Cardiac muscle cell (in vitro differentiated cells and primary cell): ENCODE measurements at regions not wholly inside any gene's neighbourhood (a gene's known extent, or its start where the extent isn't known, plus 50 kb on each side); places are given as distances from the start of the nearest gene placed in this dataset.
"Not testable (repeated sequence)": the region's sequence is repeated elsewhere in the genome, so short reads cannot be mapped to it uniquely, and the experiment has no call there.

ENCODE experiments used
- DNase-seq, 2 donors: peaks; one replicate each; pipeline versions ENCODE4 v3.0.0 to v3.0.0-alpha.2; 2010 to 2017; ENCODE audit warnings: low read depth in 1 of 2, low spot score in 1 of 2
- H3K27ac ChIP-seq: fragments of 200-600 bp; sonication (generic); 2 replicates; pipeline ENCODE4 v1.5.1; 2016
- H3K27me3 ChIP-seq: fragments of 200-600 bp; sonication (generic); 2 replicates; pipeline ENCODE4 v1.6.0; 2016; ENCODE audit warnings: control low read depth
- H3K36me3 ChIP-seq: fragments of 200-600 bp; sonication (generic); 2 replicates; pipeline ENCODE4 v1.5.1; 2016; ENCODE audit warnings: control low read depth
- H3K4me1 ChIP-seq: fragments of 200-600 bp; sonication (generic); 2 replicates; pipeline ENCODE4 v1.8.1; 2017; ENCODE audit warnings: low read depth, mild to moderate bottlenecking, mixed run types
- H3K4me3 ChIP-seq: fragments of 200-600 bp; sonication (generic); 2 replicates; pipeline ENCODE4 v1.5.1; 2016; ENCODE audit warnings: mild to moderate bottlenecking
- H3K9me3 ChIP-seq: fragments of 200-600 bp; sonication (generic); 2 replicates; pipeline ENCODE4 v1.5.1; 2017; ENCODE audit warnings: low read depth, mild to moderate bottlenecking, control low read depth
- TF ChIP-seq, protein P1 (sequence below): IDR thresholded peaks from 2 replicates; pipeline ENCODE4 v1.5.1; 2012; ENCODE audit warnings: low read depth, mild to moderate bottlenecking, low read length

DNA sequence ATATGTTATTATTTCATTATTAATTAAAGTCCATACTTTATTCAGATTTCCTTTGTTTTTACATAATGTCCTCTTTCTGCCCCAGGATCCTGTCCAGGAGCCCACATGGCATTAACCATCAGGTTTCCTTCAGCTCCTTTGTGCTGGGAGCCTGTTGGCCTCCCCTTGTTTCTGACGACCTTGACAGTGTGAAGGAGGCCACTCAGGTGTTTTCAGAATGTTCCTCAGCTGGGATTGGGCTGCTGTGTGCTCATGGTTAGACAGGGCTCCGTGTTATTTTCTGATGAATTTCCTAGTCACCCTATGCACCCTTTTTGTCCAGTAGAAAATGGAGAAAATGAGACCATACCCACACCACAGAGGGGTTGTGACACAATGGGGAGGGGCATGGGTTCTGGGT lies 281.0 kb upstream of the FOXF1 start:
- Histone ChIP-seq H3K27me3 (no peaks in the 10 kb centered on the region), H3K27ac (no peak overlapping the region), H3K36me3 (no peaks in the 10 kb centered on the region), H3K9me3 (no peaks in the 10 kb centered on the region), H3K4me3 (no peak overlapping the region), H3K4me1 (peaks cover 6% of the 10 kb centered on the region)
- no peak for DNase-seq
- TF ChIP-seq, protein P1, sequence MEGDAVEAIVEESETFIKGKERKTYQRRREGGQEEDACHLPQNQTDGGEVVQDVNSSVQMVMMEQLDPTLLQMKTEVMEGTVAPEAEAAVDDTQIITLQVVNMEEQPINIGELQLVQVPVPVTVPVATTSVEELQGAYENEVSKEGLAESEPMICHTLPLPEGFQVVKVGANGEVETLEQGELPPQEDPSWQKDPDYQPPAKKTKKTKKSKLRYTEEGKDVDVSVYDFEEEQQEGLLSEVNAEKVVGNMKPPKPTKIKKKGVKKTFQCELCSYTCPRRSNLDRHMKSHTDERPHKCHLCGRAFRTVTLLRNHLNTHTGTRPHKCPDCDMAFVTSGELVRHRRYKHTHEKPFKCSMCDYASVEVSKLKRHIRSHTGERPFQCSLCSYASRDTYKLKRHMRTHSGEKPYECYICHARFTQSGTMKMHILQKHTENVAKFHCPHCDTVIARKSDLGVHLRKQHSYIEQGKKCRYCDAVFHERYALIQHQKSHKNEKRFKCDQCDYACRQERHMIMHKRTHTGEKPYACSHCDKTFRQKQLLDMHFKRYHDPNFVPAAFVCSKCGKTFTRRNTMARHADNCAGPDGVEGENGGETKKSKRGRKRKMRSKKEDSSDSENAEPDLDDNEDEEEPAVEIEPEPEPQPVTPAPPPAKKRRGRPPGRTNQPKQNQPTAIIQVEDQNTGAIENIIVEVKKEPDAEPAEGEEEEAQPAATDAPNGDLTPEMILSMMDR = no peak

DNA sequence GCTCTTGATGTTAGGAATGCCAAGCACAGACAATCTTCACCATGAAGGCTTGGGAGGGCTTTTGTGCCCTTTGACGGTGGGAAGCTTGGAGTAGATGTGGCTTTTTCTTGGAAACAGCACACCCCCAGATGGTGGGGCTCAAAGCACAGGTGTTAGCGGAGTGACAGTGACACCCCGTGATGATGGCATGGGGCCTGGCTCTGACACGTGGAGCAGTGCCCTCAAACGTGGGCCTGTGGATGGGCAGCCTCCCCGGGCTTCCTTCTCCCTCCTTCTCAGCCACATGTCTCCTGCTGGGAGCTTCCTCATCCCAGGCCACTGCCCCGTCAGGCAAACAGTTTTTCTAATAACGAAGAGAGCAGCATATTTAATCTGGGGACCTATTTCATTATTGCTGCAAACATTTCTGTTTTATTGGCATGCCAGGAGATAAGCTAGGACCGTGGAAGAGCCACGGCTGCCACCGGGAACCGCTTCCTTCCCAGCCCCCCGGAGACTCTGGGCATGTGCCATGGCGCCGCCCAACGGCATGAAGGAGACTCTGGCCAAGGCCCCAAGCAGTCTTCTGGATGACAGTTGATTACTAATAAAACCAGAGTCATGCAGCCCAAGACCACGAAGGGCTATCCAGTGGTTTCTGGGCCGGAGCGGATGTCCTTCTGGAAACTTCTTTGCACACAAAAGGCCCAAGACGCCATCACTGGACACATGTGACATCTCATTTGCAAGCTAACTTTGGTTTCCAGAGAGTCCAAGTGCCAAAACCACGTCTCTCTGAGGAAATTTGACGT lies 280.3 kb upstream of the FOXF1 start:
- no peaks in the 10 kb centered on the region for H3K36me3 ChIP-seq
- H3K27me3 ChIP-seq = no peaks in the 10 kb centered on the region
- H3K27ac ChIP-seq = no peak overlapping the region
- H3K4me3 ChIP-seq = no peak overlapping the region
- TF ChIP-seq, protein P1 = no peak
- DNase-seq = no peak
- peaks cover 6% of the 10 kb centered on the region for H3K4me1 ChIP-seq
- H3K9me3 ChIP-seq = no peaks in the 10 kb centered on the region

DNA sequence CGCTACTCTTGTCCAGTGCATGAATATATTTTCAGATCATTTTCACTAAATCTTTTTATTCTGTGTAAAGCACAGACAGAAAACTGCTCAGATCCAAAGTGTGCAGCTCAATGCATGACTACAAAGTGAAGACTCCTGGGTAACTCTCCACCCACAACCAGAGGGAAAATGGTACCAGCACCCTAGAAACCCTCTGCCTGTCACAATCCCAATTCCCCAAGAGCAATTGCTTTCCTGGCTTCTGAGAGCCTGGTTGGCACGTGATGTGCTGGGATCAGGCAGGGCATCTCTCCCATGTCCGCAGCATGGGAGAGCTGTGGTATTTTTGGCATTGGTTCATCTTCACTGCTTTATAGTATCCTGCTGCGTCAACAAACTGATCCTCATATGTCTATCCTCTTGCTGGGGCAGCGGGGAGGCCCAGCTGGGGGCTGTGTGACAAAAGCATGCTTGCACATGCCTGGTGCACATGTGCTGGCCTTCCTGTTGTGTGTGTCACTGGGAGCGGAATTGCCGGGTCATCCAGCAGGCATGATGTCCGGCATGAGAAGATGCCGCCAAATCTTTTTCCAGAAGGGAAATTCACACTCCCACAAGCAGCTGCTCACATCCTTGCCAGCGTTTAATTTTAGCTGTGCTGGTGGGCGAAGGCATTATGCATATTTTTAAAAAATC lies 278.9 kb upstream of the FOXF1 start:
- Histone ChIP-seq H3K4me3 (no peak overlapping the region), H3K4me1 (peaks cover 6% of the 10 kb centered on the region), H3K36me3 (no peaks in the 10 kb centered on the region), H3K27me3 (no peaks in the 10 kb centered on the region), H3K27ac (no peak overlapping the region), H3K9me3 (no peaks in the 10 kb centered on the region)
- DNase-seq = no peak
- TF ChIP-seq, protein P1 = no peak

DNA sequence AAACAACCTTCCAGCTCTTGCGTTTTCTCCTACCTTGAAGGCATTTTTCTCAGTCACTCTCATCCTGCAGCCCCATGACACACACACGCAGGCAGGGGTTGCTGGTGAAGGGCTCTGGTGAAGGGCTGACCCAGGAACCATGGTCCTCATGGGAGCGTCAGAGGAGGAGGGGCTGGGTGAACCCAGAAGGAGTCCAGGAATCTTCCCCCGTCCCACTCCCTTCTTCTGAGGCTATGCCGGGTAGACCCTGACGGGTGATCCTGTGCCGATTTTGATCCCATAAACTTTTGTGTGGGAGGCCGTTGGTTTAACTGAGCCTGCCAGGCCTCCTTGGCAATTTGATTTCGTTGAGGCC lies 278.4 kb upstream of the FOXF1 start:
- H3K36me3 ChIP-seq = no peaks in the 10 kb centered on the region
- DNase-seq = no peak
- no peaks in the 10 kb centered on the region for H3K27me3 ChIP-seq
- H3K9me3 ChIP-seq = no peaks in the 10 kb centered on the region
- TF ChIP-seq, protein P1 = no peak
- H3K4me3 ChIP-seq = no peak overlapping the region
- no peak overlapping the region for H3K27ac ChIP-seq
- peaks cover 6% of the 10 kb centered on the region for H3K4me1 ChIP-seq

DNA sequence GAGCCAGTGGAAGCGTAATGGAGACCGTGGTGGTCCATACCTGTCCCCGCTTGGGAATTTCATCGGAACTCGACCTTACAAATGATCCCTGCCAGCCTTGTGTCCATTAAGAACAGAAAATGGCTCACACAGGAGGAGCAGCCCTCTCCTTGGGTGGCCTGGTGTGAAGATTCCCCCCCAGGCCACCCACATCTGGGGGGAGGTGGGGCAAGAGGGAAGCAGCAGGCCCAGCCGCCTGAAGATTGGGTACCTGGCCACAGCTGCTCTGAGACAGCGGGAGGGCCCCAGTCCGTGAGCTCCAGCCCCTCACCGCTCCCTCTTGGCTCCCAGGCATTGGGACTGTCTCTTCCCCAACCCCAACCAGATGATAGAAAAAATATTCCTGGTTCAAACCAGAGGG lies 277.8 kb upstream of the FOXF1 start:
- H3K36me3 ChIP-seq = no peaks in the 10 kb centered on the region

DNA sequence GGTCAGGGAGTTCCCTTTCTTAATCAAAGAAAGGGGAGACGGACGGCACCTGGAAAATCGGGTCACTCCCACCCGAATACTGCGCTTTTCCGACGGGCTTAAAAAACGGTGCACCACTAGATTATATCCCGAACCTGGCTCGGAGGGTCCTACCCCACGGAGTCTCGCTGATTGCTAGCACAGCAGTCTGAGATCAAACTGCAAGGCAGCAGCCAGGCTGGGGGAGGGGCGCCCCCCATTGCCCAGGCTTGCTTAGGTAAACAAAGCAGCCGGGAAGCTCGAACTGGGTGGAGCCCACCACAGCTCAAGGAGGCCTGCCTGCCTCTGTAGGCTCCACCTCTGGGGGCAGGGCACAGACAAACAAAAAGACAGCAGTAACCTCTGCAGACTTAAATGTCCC lies 276.8 kb upstream of the FOXF1 start:
- H3K4me3 ChIP-seq, H3K36me3 ChIP-seq, H3K9me3 ChIP-seq, H3K4me1 ChIP-seq, DNase-seq, H3K27ac ChIP-seq, H3K27me3 ChIP-seq: not testable (repeated sequence)

More for the DNA sequence above, 277.8 kb upstream of the FOXF1 start:
- Histone ChIP-seq H3K4me1 (peaks cover 6% of the 10 kb centered on the region), H3K9me3 (no peaks in the 10 kb centered on the region), H3K27me3 (no peaks in the 10 kb centered on the region), H3K4me3 (no peak overlapping the region), H3K27ac (no peak overlapping the region)
- TF ChIP-seq, protein P1 = no peak
- DNase-seq = no peak
